Retinal pigment epithelial cell (primary cell): ENCODE measurements at regions not wholly inside any gene's neighbourhood (a gene's known extent, or its start where the extent isn't known, plus 50 kb on each side); places are given as distances from the start of the nearest gene placed in this dataset.

Source experiments
- DNase-seq: peaks from one replicate; pipeline ENCODE4 v3.0.0-alpha.2; 2010; ENCODE audit warnings: low read depth
- H3K4me3 ChIP-seq: 2 replicates; pipeline ENCODE4 v1.5.1; 2011; ENCODE audit warnings: mild to moderate bottlenecking, low read length, control low read depth, moderate library complexity
- TF ChIP-seq, protein P1 (sequence below): conservative IDR thresholded peaks from 2 replicates; pipeline ENCODE4 v1.5.1; 2011; ENCODE audit warnings: low read depth, low read length, control low read depth, inconsistent platforms

DNA sequence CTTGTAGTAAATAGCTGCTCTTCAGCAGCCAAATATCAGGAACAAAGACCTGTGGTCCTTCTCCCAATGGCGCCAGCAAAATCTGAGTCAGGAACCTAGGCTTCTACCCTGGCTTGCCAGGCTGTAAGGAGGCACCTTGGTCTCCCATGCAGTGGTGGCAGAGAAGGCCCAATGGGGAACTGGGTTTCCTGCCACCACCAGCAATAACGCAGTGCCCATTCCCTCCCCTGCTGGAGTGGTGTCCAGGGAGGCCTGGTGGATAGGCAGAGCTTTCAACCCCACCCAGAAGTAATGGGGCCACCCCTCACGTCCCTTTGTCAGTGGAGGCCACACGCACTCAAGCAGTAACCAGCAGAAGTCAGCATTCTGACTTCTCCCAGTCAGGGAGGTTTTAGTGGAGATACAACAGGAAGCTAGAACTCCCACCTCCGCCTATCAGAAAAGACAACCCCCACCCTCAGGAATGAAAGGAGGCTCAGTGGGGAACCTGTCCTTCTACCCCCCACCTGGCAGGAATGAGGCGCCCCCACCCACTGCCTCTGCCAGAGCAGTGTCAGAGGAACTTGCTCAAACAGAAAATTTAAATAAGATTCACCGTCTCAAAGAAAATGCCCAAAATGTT, 132.4 kb downstream of the COPS8 start:
- TF ChIP-seq, protein P1, sequence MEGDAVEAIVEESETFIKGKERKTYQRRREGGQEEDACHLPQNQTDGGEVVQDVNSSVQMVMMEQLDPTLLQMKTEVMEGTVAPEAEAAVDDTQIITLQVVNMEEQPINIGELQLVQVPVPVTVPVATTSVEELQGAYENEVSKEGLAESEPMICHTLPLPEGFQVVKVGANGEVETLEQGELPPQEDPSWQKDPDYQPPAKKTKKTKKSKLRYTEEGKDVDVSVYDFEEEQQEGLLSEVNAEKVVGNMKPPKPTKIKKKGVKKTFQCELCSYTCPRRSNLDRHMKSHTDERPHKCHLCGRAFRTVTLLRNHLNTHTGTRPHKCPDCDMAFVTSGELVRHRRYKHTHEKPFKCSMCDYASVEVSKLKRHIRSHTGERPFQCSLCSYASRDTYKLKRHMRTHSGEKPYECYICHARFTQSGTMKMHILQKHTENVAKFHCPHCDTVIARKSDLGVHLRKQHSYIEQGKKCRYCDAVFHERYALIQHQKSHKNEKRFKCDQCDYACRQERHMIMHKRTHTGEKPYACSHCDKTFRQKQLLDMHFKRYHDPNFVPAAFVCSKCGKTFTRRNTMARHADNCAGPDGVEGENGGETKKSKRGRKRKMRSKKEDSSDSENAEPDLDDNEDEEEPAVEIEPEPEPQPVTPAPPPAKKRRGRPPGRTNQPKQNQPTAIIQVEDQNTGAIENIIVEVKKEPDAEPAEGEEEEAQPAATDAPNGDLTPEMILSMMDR = no peak
- H3K4me3 ChIP-seq = no peak overlapping the region
- no peak for DNase-seq

GRCh38 chr2:237218756-237219155, 133.1 kb downstream of the COPS8 start:
- H3K4me3 ChIP-seq = no peak overlapping the region
- TF ChIP-seq, protein P1 = no peak
- no peak for DNase-seq

GRCh38 chr2:237219826-237220225, 134.1 kb downstream of the COPS8 start:
- TF ChIP-seq, protein P1 = no peak
- DNase-seq = no peak
- no peak overlapping the region for H3K4me3 ChIP-seq

DNA sequence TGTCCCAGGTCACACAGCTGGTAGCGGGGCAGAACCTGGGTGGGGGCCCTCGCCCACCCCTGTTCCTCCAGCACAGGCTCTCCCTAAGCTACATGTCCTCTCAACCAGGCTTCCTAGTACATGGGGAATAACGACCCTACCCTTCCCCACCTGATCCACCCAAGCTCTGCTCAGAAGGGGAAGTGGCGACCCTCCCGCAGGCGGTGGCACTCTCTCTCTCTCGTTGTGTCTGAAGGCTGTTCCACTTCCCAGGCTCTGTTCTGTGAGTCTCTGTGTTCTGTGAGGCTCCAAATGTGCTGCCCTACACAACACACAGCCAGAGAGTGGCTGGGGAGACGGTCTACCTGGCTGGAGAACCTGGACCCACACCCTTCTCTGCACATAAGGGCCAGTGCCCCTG, 135.8 kb downstream of the COPS8 start:
- DNase-seq = no peak
- TF ChIP-seq, protein P1 = no peak
- no peak overlapping the region for H3K4me3 ChIP-seq

GRCh38 chr2:237222178-237222577, 136.5 kb downstream of the COPS8 start:
- no peak overlapping the region for H3K4me3 ChIP-seq
- DNase-seq = no peak
- TF ChIP-seq, protein P1 = no peak

GRCh38 chr2:237222601-237223041, 136.9 kb downstream of the COPS8 start:
- TF ChIP-seq, protein P1 = no peak
- no peak overlapping the region for H3K4me3 ChIP-seq
- DNase-seq = no peak

- no peak overlapping the region for H3K4me3 ChIP-seq
- TF ChIP-seq, protein P1 = no peak
- peak; percentile 82 for DNase-seq
Measured at GRCh38 chr2:237223201-237223861, 137.6 kb downstream of the COPS8 start.
